Small intestine (tissue), 7 donors: ENCODE measurements at regions not wholly inside any gene's neighbourhood (a gene's known extent, or its start where the extent isn't known, plus 50 kb on each side); places are given as distances from the start of the nearest gene placed in this dataset.

Experiments
- DNase-seq, 2 donors: peaks; one replicate each; pipeline versions ENCODE4 v3.0.0 to v3.0.0-alpha.2; 2013
- FAIRE-seq: peaks from 2 replicates; lab custom pipeline; 2012; peaks lifted over from hg19 to GRCh38; lab: Jason Lieb, UNC
- H3K27ac ChIP-seq, 3 donors: one replicate each; pipeline ENCODE4 v1.5.1; 2013; ENCODE audit warnings: low read length in 2 of 3, mild to moderate bottlenecking in 2 of 3, control low read depth in 1 of 3, inconsistent platforms in 1 of 3, low read depth in 1 of 3, moderate library complexity in 1 of 3
- H3K27me3 ChIP-seq, 3 donors: one replicate each; pipeline ENCODE4 v1.6.1; 2013; ENCODE audit warnings: low read length in 3 of 3, inconsistent platforms in 1 of 3; ENCODE audit not compliant: control insufficient read depth in 3 of 3, insufficient read depth in 3 of 3
- H3K36me3 ChIP-seq, 3 donors: one replicate each; pipeline ENCODE4 v1.6.1; 2013; ENCODE audit warnings: low read length in 3 of 3, inconsistent platforms in 1 of 3, low read depth in 1 of 3, mild to moderate bottlenecking in 1 of 3, moderate library complexity in 1 of 3; ENCODE audit not compliant: control insufficient read depth in 3 of 3, insufficient read depth in 2 of 3
- H3K4me1 ChIP-seq, 3 donors: one replicate each; pipeline ENCODE4 v1.6.1; 2013; ENCODE audit warnings: low read length in 2 of 3, inconsistent platforms in 1 of 3, low read depth in 1 of 3, mild to moderate bottlenecking in 1 of 3, moderate library complexity in 1 of 3; ENCODE audit not compliant: control insufficient read depth in 3 of 3, insufficient read depth in 2 of 3
- H3K4me3 ChIP-seq, 3 donors: one replicate each; pipeline ENCODE4 v1.5.1; 2013; ENCODE audit warnings: low read length in 3 of 3, control low read depth in 1 of 3, inconsistent platforms in 1 of 3, low read depth in 1 of 3, mild to moderate bottlenecking in 1 of 3, moderate library complexity in 1 of 3
- H3K9me3 ChIP-seq, 2 donors: one replicate each; pipeline ENCODE4 v1.6.1; 2013; ENCODE audit warnings: low read depth in 1 of 2, low read length in 1 of 2; ENCODE audit not compliant: control insufficient read depth in 2 of 2, insufficient read depth in 1 of 2
- WGBS, 3 donors: extraction: QIAGEN DNeasy Blood & Tissue Kit; methylation state at CpG; one replicate each; pipeline ENCODE4 v1.1.7; 2013; 5-methylcytosine and 5-hydroxymethylcytosine counted together
- donor health status: healthy with polysubstance abuse.
- donor health status: control.
- donor health status: control.
- donor health status: Bipolar disorder and iron deficiency.
- donor health status: healthy.

DNA sequence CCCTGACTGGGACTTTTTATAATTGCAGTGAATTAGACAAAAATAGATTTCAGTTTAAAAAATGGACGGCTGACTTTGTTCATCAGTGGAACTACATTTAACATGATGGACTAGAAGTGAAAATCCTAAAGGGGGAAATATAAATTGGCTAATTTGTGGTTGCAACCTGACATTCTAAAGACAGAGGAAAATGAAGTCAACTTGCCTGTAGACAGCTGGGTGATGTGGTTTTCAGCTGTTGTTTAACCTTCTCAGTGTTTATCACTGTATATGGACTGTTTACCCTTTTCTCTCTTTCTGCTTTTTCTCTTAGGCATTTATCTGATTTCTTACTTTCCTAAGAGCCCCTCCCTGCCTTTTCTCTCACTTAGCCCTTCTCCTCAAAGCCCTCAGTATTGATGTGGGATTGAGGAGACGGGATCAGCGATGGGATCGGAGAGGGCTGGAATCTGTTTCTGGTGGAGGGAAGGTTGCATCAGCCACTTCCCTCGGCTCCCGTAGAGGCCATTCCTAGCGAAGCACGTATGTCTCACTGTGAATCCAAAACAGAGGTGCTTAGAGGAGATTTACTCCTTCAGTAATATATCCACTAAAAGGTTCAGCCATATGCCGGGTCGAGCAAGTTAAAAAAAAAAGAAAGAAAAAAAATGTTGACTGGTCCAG is 109.0 kb upstream of the KLF6 start:
- DNase-seq: no peak
- peaks cover 0 to 3% (median 2%) of the 10 kb centered on the region in 3 donors for H3K4me1 ChIP-seq
- H3K27ac ChIP-seq: peak overlapping the region in 2 of 3 donors; percentile 11 to 24
- no peaks in the 10 kb centered on the region for H3K36me3 ChIP-seq
- H3K27me3 ChIP-seq: no peaks in the 10 kb centered on the region
- WGBS, 3 donors: 80 to 94% (median 84%) methylated on average over 10 of the region's 10 CpGs
- no peak overlapping the region for H3K4me3 ChIP-seq
- no peaks in the 10 kb centered on the region for H3K9me3 ChIP-seq
- no peak for FAIRE-seq

DNA sequence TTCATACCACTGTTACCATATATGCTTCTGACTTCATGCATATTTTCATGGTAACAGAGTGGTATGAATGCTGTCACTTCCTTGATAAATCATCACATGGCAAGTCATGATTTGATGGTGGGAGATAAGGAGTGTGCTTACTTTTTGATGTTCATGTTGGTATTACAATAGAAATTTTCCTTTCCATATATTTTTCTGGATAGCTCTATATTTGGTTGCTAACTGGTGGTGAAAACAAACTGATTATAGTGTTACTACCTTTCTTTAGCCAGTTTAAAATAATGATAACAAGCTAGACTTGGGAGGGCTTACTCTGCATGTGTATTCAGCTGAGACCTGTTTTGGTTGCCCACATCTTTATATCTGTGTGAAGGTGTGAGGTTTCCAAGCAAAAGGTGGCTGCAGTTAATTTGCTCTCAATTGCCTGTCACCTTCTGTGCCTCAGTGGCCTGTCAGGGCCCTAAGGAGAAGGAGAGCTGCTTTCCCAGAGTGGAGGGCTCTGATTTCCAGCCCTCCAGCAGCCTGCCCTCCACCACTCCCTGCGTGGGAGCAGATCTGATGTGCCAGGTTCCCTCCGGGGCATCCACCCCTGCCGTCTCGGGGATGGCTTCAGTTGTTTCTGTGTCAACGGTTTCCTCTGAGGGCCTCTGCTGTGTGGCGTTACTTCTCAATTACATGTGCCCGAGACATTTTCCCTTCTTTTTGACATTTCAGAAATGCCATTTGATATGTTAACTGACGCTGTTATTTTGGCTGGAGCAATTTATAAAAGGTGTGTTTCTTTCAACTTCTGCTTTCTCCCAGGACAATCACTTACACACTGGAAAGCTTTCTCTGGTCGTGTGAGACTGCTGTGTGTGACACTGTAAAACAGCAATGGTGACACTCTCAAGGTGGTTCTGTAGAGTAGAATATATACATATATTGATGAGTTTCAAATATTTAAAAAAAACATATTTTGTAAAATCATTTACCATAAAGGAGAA is 107.7 kb upstream of the KLF6 start:
- no peaks in the 10 kb centered on the region for H3K9me3 ChIP-seq
- no peak for FAIRE-seq
- peak overlapping the region in 2 of 3 donors; percentile 22 to 56 for H3K27ac ChIP-seq
- H3K27me3 ChIP-seq: no peaks in the 10 kb centered on the region
- H3K36me3 ChIP-seq: no peaks in the 10 kb centered on the region
- 72 to 85% (median 76%) methylated on average over 9 of the region's 9 CpGs for WGBS, 3 donors
- no peak for DNase-seq
- H3K4me3 ChIP-seq: no peak overlapping the region
- H3K4me1 ChIP-seq: peaks cover 0 to 13% (median 5%) of the 10 kb centered on the region in 3 donors

DNA sequence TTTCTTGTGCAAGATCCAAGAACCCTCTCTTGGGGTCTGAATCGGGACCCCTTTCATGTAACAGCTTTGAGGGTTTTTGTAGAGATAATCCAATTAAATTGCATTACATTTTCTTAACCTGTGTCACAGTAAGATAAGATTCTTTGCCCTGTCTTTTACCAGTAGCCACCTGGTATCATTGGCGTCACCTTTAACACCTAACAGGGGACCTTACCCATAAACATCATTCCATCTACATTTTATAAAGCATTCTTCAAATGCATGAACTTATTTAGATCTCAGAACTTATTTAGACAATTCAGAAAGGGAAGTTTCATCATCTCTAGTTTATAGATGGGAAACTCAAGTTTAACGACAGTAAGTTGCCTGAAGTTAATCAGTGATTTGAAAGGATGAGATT is 106.4 kb upstream of the KLF6 start:
- Histone ChIP-seq H3K27me3 (no peaks in the 10 kb centered on the region), H3K4me3 (no peak overlapping the region), H3K36me3 (no peaks in the 10 kb centered on the region), H3K27ac (no peak overlapping the region), H3K4me1 (peaks cover 2 to 22% (median 15%) of the 10 kb centered on the region in 3 donors), H3K9me3 (no peaks in the 10 kb centered on the region)
- FAIRE-seq: no peak
- no peak for DNase-seq
- 84 to 88% (median 87%) methylated on average over 3 of the region's 3 CpGs for WGBS, 3 donors

DNA sequence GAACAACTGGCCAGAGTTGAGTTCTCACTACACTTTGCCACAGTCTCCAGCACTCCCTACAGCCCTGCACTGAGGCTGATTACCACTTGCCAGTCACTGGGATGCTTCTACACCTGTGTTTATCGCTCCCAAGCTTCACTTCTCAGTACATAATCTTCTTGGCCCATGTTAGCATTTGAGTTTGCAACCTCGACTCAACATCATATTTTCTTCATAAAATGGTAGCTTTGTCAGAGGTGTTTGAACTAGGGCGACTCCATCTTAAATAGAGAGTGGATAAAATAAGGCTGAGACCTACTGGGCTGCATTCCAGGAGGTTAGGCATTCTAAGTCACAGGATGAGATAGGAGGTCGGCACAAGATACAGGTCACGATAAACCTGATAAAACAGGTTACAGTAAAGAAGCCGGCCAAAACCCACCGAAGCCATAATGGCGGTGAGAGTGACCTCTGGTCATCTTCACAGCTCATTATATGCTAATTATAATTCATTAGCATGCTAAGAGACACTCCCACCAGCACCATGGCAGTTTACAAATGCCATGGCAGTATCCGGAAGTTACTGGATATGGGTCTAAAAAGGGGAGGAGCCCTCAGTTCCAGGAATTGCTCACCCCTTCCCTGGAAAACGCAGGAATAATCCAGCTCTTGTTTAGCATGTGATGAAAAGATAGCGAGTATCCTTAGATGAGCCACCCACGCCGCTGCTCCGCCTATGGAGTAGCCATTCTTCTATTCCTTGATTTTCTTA is 105.8 kb upstream of the KLF6 start:
- WGBS, 3 donors: 91 to 94% (median 91%) methylated on average over 14 of the region's 14 CpGs
- FAIRE-seq (no peak), DNase-seq (no peak)
- Histone ChIP-seq H3K4me1 (peaks cover 2 to 28% (median 15%) of the 10 kb centered on the region in 3 donors), H3K36me3 (no peaks in the 10 kb centered on the region), H3K27ac (no peak overlapping the region), H3K27me3 (no peaks in the 10 kb centered on the region), H3K9me3 (no peaks in the 10 kb centered on the region), H3K4me3 (no peak overlapping the region)

DNA sequence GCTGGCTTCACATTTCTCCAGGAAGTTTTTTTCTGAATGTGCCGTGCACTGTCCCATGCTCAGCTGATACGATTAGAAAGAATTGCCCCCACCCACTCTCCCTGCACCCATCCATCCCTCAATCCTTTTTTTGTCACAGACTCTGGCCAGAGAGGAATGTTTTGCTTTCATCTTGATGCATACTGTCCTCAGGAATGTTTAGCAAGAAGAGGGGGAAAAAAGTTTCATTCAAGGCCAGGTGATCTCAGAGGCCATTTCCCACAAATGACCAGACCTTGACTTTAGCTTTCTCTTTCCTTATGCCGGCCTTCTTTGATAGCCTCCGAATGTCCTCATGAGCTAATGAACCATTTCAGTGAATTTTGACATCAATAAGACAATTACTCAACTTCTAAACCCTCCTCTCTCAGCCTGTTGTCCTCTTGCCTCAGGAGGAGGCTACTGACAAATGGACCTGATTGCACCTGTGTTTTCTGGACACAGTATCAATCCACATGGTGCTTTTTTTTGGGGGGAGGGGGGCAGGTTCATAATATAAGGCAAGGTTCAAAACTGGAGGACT is 105.0 kb upstream of the KLF6 start:
- no peak for DNase-seq
- H3K27me3 ChIP-seq: no peaks in the 10 kb centered on the region
- H3K4me1 ChIP-seq: peaks cover 2 to 31% (median 15%) of the 10 kb centered on the region in 3 donors
- H3K9me3 ChIP-seq: no peaks in the 10 kb centered on the region
- no peaks in the 10 kb centered on the region for H3K36me3 ChIP-seq
- WGBS, 3 donors: 75 to 91% (median 84%) methylated on average over 4 of the region's 4 CpGs
- H3K27ac ChIP-seq: no peak overlapping the region
- H3K4me3 ChIP-seq: no peak overlapping the region
- FAIRE-seq: no peak

DNA sequence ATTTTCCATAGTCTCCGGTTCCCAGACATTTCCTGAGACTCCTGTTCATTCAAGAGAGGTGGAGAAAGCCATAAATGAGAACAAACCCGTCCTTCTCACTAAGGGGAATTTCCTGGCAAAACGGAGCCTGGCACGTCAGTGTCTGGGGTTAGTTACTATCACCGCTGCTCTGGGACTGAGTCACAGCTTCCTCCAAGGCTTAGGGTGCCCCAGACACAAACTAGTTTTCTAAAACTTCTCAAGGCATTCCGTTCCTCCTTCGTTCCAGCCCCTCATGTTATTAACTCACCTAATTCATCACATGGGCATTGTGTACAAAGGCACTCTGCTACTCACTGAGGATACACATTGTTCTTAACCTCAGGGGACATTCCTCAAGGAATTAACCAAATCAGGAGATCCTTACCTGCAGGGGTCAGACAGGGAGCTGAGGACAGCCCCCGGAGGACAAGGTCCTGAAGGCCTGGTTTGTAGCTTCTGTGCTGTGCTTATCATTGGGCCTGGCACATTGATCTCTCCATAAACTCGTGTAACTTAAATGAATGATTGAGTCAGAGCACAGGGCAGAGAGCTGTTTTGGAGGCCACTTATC is 103.0 kb upstream of the KLF6 start:
- no peak overlapping the region for H3K4me3 ChIP-seq
- H3K9me3 ChIP-seq: no peaks in the 10 kb centered on the region
- peak overlapping the region; percentile 28 to 84 (median 81) for H3K27ac ChIP-seq
- DNase-seq (peak; percentile 78 to 87), FAIRE-seq (no peak)
- WGBS, 3 donors: 24 to 45% (median 33%) methylated on average over 9 of the region's 9 CpGs
- H3K36me3 ChIP-seq: no peaks in the 10 kb centered on the region
- peaks cover 2 to 31% (median 13%) of the 10 kb centered on the region in 3 donors for H3K4me1 ChIP-seq
- H3K27me3 ChIP-seq: no peaks in the 10 kb centered on the region

DNA sequence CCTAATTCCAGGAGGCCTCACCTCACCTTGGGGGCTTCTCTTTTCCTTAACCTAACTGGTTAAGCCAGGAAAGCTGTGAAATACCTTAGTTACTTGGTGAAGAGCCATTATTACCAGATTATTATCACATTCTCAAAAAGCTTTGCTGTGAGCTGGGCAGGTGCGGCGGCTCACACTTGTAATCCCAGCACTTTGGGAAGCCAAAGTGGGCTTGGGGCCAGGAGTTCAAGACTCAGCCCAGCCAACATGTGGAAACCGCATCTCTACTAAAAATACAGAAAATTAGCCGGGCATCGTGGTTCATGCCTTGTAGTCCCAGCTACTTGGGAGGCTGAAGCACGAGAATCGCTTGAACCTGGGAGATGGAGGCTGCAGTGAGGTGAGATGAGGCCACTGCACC is 102.4 kb upstream of the KLF6 start:
- WGBS, 3 donors: 81 to 88% (median 88%) methylated on average over 7 of the region's 7 CpGs
- no peak for DNase-seq
- peak overlapping the region; percentile 47 to 84 (median 81) for H3K27ac ChIP-seq
- H3K27me3 ChIP-seq: no peaks in the 10 kb centered on the region
- no peaks in the 10 kb centered on the region for H3K9me3 ChIP-seq
- H3K36me3 ChIP-seq: no peaks in the 10 kb centered on the region
- no peak overlapping the region for H3K4me3 ChIP-seq
- peaks cover 2 to 31% (median 13%) of the 10 kb centered on the region in 3 donors for H3K4me1 ChIP-seq
- no peak for FAIRE-seq
